Panc1 (cell line): ENCODE measurements at regions not wholly inside any gene's neighbourhood (a gene's known extent, or its start where the extent isn't known, plus 50 kb on each side); places are given as distances from the start of the nearest gene placed in this dataset.

Source experiments
- ATAC-seq: fragments of 200-7000 bp; cut with Tn5 transposase; 2 replicates; pipeline ENCODE4 v1.9.1; 2020; ENCODE audit warnings: mild to moderate bottlenecking, moderate library complexity
- BruUV-seq: library from RNA; stranded (reverse); fragments of 400-500 nt; replicated peaks from 2 replicates; lab custom pipeline; 2021; lab: Mats Ljungman, UMichigan
- CTCF ChIA-PET: fragments of 300-600 bp; sonication (Branson Sonifier 250); formaldehyde crosslinking; loops from one replicate; lab custom pipeline; 2022; ENCODE audit warnings: antibody characterized with exemption; lab: Charles Lee
- POLR2A ChIA-PET: fragments of 300-600 bp; sonication (Branson Sonifier 250); formaldehyde crosslinking; loops from one replicate; lab custom pipeline; 2022; ENCODE audit warnings: antibody characterized with exemption; lab: Charles Lee
- DNase-seq: peaks from one replicate; pipeline ENCODE4 v3.0.0-alpha.2; 2010; ENCODE audit warnings: low read depth, low spot score
- H3K27ac ChIP-seq: 2 replicates; pipeline ENCODE4 v1.5.1; 2011; ENCODE audit warnings: mild to moderate bottlenecking, low read length, inconsistent platforms
- H3K27me3 ChIP-seq: fragments of 200-500 bp; sonication (Bioruptor generic); 2 replicates; pipeline ENCODE4 v1.6.0; 2014; ENCODE audit warnings: low read length, inconsistent platforms; ENCODE audit not compliant: control insufficient read depth, insufficient read depth
- H3K36me3 ChIP-seq: fragments of 200-500 bp; sonication (Bioruptor generic); 2 replicates; pipeline ENCODE4 v1.5.1; 2014; ENCODE audit warnings: inconsistent platforms, mild to moderate bottlenecking, low read length, moderate library complexity; ENCODE audit not compliant: control insufficient read depth, insufficient read depth
- H3K4me1 ChIP-seq: 2 replicates; pipeline ENCODE4 v1.5.1; 2011; ENCODE audit warnings: inconsistent platforms, mild to moderate bottlenecking, low read length, moderate library complexity; ENCODE audit not compliant: control insufficient read depth, insufficient read depth
- H3K4me3 ChIP-seq, 2 experiments: 2 replicates each; pipeline ENCODE4 v1.5.1; 2011 to 2012; ENCODE audit warnings: low read depth in 2 of 2, low read length in 2 of 2, mild to moderate bottlenecking in 2 of 2, inconsistent platforms in 1 of 2, moderate library complexity in 1 of 2
- H3K9me3 ChIP-seq: fragments of 200-500 bp; sonication (Bioruptor generic); 2 replicates; pipeline ENCODE4 v1.5.1; 2014; ENCODE audit warnings: low read depth, mild to moderate bottlenecking, inconsistent platforms, low read length, moderate library complexity; ENCODE audit not compliant: control insufficient read depth, insufficient read depth
- CTCF ChIP-seq: fragments of 450-650 bp; IDR thresholded peaks from 2 replicates; pipeline ENCODE4 v1.5.1; 2017; ENCODE audit warnings: mild to moderate bottlenecking
- POLR2AphosphoS5 ChIP-seq: IDR thresholded peaks from 2 replicates; pipeline ENCODE4 v1.6.1; 2012; ENCODE audit warnings: mild to moderate bottlenecking, low read depth, low read length, moderate library complexity
- REST ChIP-seq, 2 experiments: IDR thresholded peaks; 2 replicates each; pipeline ENCODE4 v1.6.1; 2011 to 2012; ENCODE audit warnings: low read depth in 2 of 2, control low read depth in 1 of 2, low read length in 1 of 2, mild to moderate bottlenecking in 1 of 2, moderate library complexity in 1 of 2; ENCODE audit not compliant: insufficient read depth in 1 of 2
- SIN3A ChIP-seq: IDR thresholded peaks from 2 replicates; pipeline ENCODE4 v1.6.1; 2012; ENCODE audit warnings: low read depth, mild to moderate bottlenecking, low read length, moderate library complexity, borderline replicate concordance; ENCODE audit not compliant: insufficient read depth
- TCF7L2 ChIP-seq: IDR thresholded peaks from 2 replicates; pipeline ENCODE4 v1.6.1; 2011; ENCODE audit warnings: mild to moderate bottlenecking, low read depth, low read length, inconsistent platforms
- in situ Hi-C: cut with HindIII; loops from 2 replicates; pipeline ENCODE4 v1.10.0; 2016; ENCODE audit warnings: low sequenced_read_pairs, low pct_unique_long_range_greater_than_20kb
- intact Hi-C: fragments of 100-400 bp; cut with micrococcal nuclease; formaldehyde crosslinking; loops from one replicate; pipeline ENCODE4 v1.10.0; 2022; ENCODE audit not compliant: unreplicated experiment

GRCh38 chr3:154780263-154780662 is 299.9 kb upstream of the MME start:
- no TSS peak for BruUV-seq
- no peaks in the 10 kb centered on the region for H3K36me3 ChIP-seq
- intact Hi-C loops (no loop called here), in situ Hi-C loops (no loop called here)
- H3K27ac ChIP-seq: no peak overlapping the region
- no peaks in the 10 kb centered on the region for H3K27me3 ChIP-seq
- no peak overlapping the region for H3K4me3 ChIP-seq
- no peaks in the 10 kb centered on the region for H3K9me3 ChIP-seq
- no peak for TF ChIP-seq SIN3A
- TF ChIP-seq CTCF: no peak
- TF ChIP-seq POLR2AphosphoS5: no peak
- no peak for TF ChIP-seq REST (IDR thresholded peaks at IDR 0.05; ENCODE audit: insufficient read depth in 1 of 2, low read depth in 2 of 2, low read length in 1 of 2)
- H3K4me1 ChIP-seq: no peaks in the 10 kb centered on the region
- ChIA-PET POLR2A (no interaction called here), CTCF (no interaction called here)
- DNase-seq (no peak), ATAC-seq (no peak)

- Histone ChIP-seq H3K9me3 (no peaks in the 10 kb centered on the region), H3K4me3 (no peak overlapping the region), H3K27me3 (no peaks in the 10 kb centered on the region), H3K4me1 (no peaks in the 10 kb centered on the region), H3K36me3 (no peaks in the 10 kb centered on the region), H3K27ac (no peak overlapping the region)
- ATAC-seq (no peak), DNase-seq (no peak)
- CTCF ChIA-PET: no interaction called here
- in situ Hi-C loops: no loop called here
- BruUV-seq: no TSS peak
- intact Hi-C loops: no loop called here
- TF ChIP-seq POLR2AphosphoS5: no peak
- TF ChIP-seq TCF7L2: no peak
- TF ChIP-seq REST (IDR thresholded peaks at IDR 0.05; ENCODE audit: insufficient read depth in 1 of 2, low read depth in 2 of 2, low read length in 1 of 2): no peak
- no peak for TF ChIP-seq SIN3A
- TF ChIP-seq CTCF: no peak
- POLR2A ChIA-PET: no interaction called here
These were observed 300.5 kb upstream of the MME start for GRCh38 chr3:154779571-154779970.
